Suprapubic skin (tissue), 4 donors: ENCODE measurements at regions not wholly inside any gene's neighbourhood (a gene's known extent, or its start where the extent isn't known, plus 50 kb on each side); places are given as distances from the start of the nearest gene placed in this dataset.
"Not testable (repeated sequence)": the region's sequence is repeated elsewhere in the genome, so short reads cannot be mapped to it uniquely, and the experiment has no call there.

Source experiments
- DNase-seq, 2 donors: peaks; one replicate each; pipeline ENCODE4 v3.0.0-alpha.2; 2019; ENCODE audit warnings: low spot score in 2 of 2
- H3K27ac ChIP-seq: fragments of 200-600 bp; sonication (generic); one replicate; pipeline ENCODE4 v1.5.1; 2019
- H3K27me3 ChIP-seq: fragments of 200-600 bp; sonication (generic); one replicate; pipeline ENCODE4 v1.5.1; 2019
- H3K36me3 ChIP-seq: fragments of 200-600 bp; sonication (generic); one replicate; pipeline ENCODE4 v1.5.1; 2019
- H3K4me1 ChIP-seq: fragments of 200-600 bp; sonication (generic); one replicate; pipeline ENCODE4 v1.5.1; 2019
- H3K4me3 ChIP-seq: fragments of 200-600 bp; sonication (generic); one replicate; pipeline ENCODE4 v1.5.1; 2019; ENCODE audit warnings: mild to moderate bottlenecking
- H3K9me3 ChIP-seq: fragments of 200-600 bp; sonication (generic); one replicate; pipeline ENCODE4 v1.5.1; 2019
- EP300 ChIP-seq: sonication (generic); formaldehyde crosslinking; IDR thresholded peaks from one replicate; pipeline ENCODE4 v1.6.1; 2017; ENCODE audit warnings: antibody characterized with exemption
- POLR2A ChIP-seq, 2 donors: fragments of 450-650 bp; IDR thresholded peaks; one replicate each; pipeline ENCODE4 v1.6.1; 2017; ENCODE audit warnings: antibody characterized with exemption in 2 of 2, mild to moderate bottlenecking in 2 of 2, moderate library complexity in 2 of 2
- POLR2AphosphoS5 ChIP-seq, 3 donors: sonication (generic); formaldehyde crosslinking; IDR thresholded peaks; one replicate each; pipeline ENCODE4 v1.6.1; 2017; ENCODE audit warnings: antibody characterized with exemption in 3 of 3
- WGBS: methylation state at CpG from one replicate; pipeline ENCODE4 v1.1.5; 2018; 5-methylcytosine and 5-hydroxymethylcytosine counted together
- TF ChIP-seq, protein P1 (sequence below), 2 donors: fragments of 200-600 bp in 1 of 2; fragments of 450-650 bp in 1 of 2; sonication (generic) in 1 of 2; IDR thresholded peaks; one replicate each; pipeline ENCODE4 v1.5.1; 2016 to 2019; ENCODE audit warnings: antibody characterized with exemption in 2 of 2, mild to moderate bottlenecking in 1 of 2, moderate library complexity in 1 of 2

DNA sequence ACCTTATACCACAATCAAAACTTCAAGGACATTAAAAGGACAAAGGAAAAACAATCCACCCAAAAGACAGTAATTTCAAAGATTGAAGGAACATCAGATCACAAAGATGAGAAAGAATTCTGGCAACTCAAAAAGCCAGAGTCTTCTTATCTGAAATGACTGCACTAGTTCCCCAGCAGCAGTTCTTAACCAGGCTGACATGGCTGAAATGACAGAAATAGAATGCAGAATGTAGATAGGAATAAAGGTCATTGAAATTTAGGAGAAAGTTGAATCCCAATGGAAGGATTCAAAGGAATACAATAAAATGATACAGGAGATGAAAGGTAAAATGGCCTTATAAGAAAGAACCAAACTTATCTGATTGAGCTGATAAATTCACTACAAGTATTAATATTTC, 231.4 kb downstream of the CD109 start:
- no peak for DNase-seq
- no peaks in the 10 kb centered on the region for H3K27me3 ChIP-seq
- peaks cover 11% of the 10 kb centered on the region for H3K9me3 ChIP-seq
- H3K4me3 ChIP-seq, result no peak overlapping the region
- no peaks in the 10 kb centered on the region for H3K36me3 ChIP-seq
- no peak overlapping the region for H3K27ac ChIP-seq
- TF ChIP-seq, protein P1, sequence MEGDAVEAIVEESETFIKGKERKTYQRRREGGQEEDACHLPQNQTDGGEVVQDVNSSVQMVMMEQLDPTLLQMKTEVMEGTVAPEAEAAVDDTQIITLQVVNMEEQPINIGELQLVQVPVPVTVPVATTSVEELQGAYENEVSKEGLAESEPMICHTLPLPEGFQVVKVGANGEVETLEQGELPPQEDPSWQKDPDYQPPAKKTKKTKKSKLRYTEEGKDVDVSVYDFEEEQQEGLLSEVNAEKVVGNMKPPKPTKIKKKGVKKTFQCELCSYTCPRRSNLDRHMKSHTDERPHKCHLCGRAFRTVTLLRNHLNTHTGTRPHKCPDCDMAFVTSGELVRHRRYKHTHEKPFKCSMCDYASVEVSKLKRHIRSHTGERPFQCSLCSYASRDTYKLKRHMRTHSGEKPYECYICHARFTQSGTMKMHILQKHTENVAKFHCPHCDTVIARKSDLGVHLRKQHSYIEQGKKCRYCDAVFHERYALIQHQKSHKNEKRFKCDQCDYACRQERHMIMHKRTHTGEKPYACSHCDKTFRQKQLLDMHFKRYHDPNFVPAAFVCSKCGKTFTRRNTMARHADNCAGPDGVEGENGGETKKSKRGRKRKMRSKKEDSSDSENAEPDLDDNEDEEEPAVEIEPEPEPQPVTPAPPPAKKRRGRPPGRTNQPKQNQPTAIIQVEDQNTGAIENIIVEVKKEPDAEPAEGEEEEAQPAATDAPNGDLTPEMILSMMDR (IDR thresholded peaks at IDR 0.05), result no peak
- TF ChIP-seq EP300, result no peak
- TF ChIP-seq POLR2A (IDR thresholded peaks at IDR 0.05), result no peak
- TF ChIP-seq POLR2AphosphoS5 (IDR thresholded peaks at IDR 0.05), result no peak
- no peaks in the 10 kb centered on the region for H3K4me1 ChIP-seq

DNA sequence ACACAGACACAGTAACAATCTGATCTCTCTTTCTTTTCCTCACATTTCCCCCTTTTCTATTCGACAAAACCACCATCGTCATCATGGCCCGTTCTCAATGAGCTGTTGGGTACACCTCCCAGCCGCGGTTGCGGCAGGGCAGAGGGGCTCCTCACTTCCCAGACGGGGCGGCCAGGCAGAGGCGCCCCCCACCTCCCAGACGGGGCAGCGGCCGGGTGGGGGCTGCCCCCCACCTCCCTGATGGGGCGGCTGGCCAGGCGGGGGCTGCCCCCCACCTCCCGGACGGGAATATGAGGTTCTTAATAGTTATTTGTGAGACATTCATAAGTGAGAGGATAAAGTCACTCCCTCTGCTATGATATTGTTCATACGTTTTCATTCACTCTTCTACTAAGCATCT, 229.7 kb downstream of the CD109 start:
- not testable (repeated sequence) for H3K27ac ChIP-seq, H3K4me3 ChIP-seq, DNase-seq, H3K36me3 ChIP-seq, H3K27me3 ChIP-seq, H3K4me1 ChIP-seq
- peaks cover 11% of the 10 kb centered on the region for H3K9me3 ChIP-seq
- WGBS, result 92% methylated on average over 17 of the region's 17 CpGs

DNA sequence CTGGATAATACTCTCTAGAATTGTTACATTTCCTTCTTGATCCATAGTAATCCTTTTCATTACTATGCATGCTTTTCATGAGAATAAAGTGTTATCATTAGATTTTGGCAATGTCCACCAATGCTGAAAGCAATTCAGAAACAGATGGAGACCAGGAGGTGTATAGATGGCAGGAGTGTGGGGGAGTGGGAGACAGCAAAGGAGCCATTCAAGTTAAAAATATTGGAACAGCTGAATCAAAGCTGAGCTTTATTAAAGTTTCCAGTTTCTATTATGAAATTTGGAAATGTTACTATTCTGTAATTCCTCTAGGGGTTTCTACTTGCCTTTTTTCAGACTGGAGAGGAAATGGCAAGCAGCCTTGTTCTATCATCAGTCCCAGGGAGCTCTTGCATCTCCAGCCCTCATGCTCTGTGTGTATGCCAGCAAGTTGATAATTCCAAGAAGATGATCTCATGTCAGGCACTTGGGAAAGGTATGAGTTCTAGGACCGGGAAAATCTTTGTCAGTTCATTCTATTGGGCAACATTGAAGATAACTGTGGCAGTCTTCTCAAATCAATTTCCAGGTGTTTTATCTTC, 228.0 kb downstream of the CD109 start:
- no peak for TF ChIP-seq POLR2AphosphoS5 (IDR thresholded peaks at IDR 0.05)
- TF ChIP-seq POLR2A (IDR thresholded peaks at IDR 0.05), result no peak
- Histone ChIP-seq H3K27ac (no peak overlapping the region), H3K36me3 (no peaks in the 10 kb centered on the region), H3K27me3 (no peaks in the 10 kb centered on the region), H3K4me1 (no peaks in the 10 kb centered on the region), H3K4me3 (no peak overlapping the region), H3K9me3 (peaks cover 8% of the 10 kb centered on the region)
- no peak for DNase-seq
- 17% methylated on average over 1 of the region's 1 CpG for WGBS

DNA sequence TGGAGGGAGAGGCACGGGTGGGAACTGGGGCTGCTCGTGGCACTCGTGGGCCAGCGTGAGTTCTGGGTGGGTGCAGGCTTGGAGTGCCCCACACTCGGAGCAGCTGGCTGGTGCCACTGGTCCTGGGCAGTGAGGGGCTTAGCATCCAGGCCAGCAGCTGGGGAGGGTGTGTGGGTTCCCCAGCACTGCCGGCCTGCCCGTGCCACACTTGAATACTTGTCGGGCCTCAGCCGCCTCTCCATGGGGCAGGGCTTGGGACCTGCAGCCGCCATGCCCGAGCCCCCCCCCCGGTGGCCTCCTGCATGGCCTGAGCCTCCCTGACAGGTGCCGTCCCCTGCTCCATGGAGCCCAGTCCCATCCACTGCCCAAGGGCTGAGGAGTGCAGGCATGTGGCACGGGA, 207.2 kb downstream of the CD109 start:
- TF ChIP-seq, protein P1 (IDR thresholded peaks at IDR 0.05), result no peak
- TF ChIP-seq EP300 (no peak), POLR2A (IDR thresholded peaks at IDR 0.05) (no peak), POLR2AphosphoS5 (IDR thresholded peaks at IDR 0.05) (no peak)
- Histone ChIP-seq H3K36me3 (no peaks in the 10 kb centered on the region), H3K27ac (no peak overlapping the region), H3K4me1 (no peaks in the 10 kb centered on the region), H3K27me3 (no peaks in the 10 kb centered on the region), H3K9me3 (no peaks in the 10 kb centered on the region), H3K4me3 (no peak overlapping the region)
- no peak for DNase-seq
- 100% methylated on average over 4 of the region's 14 CpGs for WGBS

DNA sequence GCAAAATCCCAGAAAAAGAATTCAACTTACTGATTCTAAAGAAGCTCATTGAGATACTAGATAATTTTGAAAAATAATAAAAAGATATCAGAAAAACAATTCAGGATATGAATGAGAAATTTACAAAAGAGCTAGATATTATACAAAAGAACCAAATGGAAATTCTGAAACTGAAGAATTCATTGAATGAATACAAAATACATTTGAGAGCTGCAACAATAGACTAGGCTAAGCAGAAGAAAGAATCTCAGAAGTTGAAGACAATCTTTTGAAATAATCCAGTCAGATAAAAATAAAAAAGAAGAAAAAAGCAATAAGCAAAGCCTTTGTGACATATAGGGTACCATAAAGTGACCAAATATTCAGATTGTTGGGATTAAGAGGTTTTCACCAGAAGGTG, 206.0 kb downstream of the CD109 start:
- Histone ChIP-seq H3K36me3 (no peaks in the 10 kb centered on the region), H3K4me3 (no peak overlapping the region), H3K4me1 (no peaks in the 10 kb centered on the region), H3K9me3 (no peaks in the 10 kb centered on the region), H3K27me3 (no peaks in the 10 kb centered on the region), H3K27ac (no peak overlapping the region)
- DNase-seq, result no peak
- TF ChIP-seq EP300, result no peak
- TF ChIP-seq, protein P1 (IDR thresholded peaks at IDR 0.05), result no peak
- no peak for TF ChIP-seq POLR2A (IDR thresholded peaks at IDR 0.05)
- no peak for TF ChIP-seq POLR2AphosphoS5 (IDR thresholded peaks at IDR 0.05)

DNA sequence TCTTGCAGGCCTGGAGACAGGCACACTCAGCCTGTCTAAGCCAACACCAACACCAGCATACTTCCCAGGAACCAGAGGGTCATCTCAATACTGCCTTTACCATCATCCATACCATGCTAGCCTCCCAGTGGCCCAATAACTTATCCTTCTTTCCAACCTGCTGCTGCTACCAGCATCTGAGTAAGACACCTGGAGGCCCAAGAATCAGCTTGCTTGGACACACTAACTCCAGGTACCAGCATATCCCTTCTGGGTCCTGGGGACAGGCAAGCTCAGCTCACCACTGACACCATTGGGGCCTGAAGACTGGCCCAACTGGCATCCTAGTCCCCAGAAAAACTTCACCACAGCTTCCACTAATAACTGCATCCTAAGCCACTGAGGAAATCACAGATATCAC, 205.3 kb downstream of the CD109 start:
- no peak for DNase-seq
- Histone ChIP-seq H3K9me3 (no peaks in the 10 kb centered on the region), H3K36me3 (no peaks in the 10 kb centered on the region), H3K4me1 (no peaks in the 10 kb centered on the region), H3K4me3 (no peak overlapping the region), H3K27ac (no peak overlapping the region), H3K27me3 (no peaks in the 10 kb centered on the region)
- TF ChIP-seq POLR2AphosphoS5 (IDR thresholded peaks at IDR 0.05) (no peak), EP300 (no peak), POLR2A (IDR thresholded peaks at IDR 0.05) (no peak)
- TF ChIP-seq, protein P1 (IDR thresholded peaks at IDR 0.05), result no peak
